GM18873 (cell line): ENCODE measurements at regions not wholly inside any gene's neighbourhood (a gene's known extent, or its start where the extent isn't known, plus 50 kb on each side); places are given as distances from the start of the nearest gene placed in this dataset.
"Not testable (repeated sequence)": the region's sequence is repeated elsewhere in the genome, so short reads cannot be mapped to it uniquely, and the experiment has no call there.

Source experiments
- ATAC-seq: cut with Tn5 transposase; IDR thresholded peaks from one replicate; pipeline ENCODE4 v1.9.1; 2021; ENCODE audit warnings: mild to moderate bottlenecking, moderate library complexity, moderate number of reproducible peaks; ENCODE audit not compliant: unreplicated experiment, low FRiP score

- ATAC-seq = no peak
Observed at GRCh38 chr7:16098585-16099179, 322.7 kb downstream of the CRPPA start.

GRCh38 chr7:16098058-16098457 is 323.3 kb downstream of the CRPPA start:
- no peak for ATAC-seq

GRCh38 chr7:16095171-16095950 is 326.0 kb downstream of the CRPPA start:
- ATAC-seq = no peak

- ATAC-seq = no peak
Observed at GRCh38 chr7:16094651-16095050, 326.7 kb downstream of the CRPPA start.

- ATAC-seq = no peak
Observed at GRCh38 chr7:16092711-16093110, 328.6 kb downstream of the CRPPA start.

- ATAC-seq = no peak
Observed at GRCh38 chr7:16091701-16092310, 329.5 kb downstream of the CRPPA start.

GRCh38 chr7:16089801-16090200 is 331.5 kb downstream of the CRPPA start:
- ATAC-seq = no peak

- ATAC-seq = no peak
Observed at GRCh38 chr7:16089191-16089590, 332.1 kb downstream of the CRPPA start.

GRCh38 chr7:16086743-16087142 is 334.6 kb downstream of the CRPPA start:
- no peak for ATAC-seq

- not testable (repeated sequence) for ATAC-seq
Observed at GRCh38 chr7:16085780-16086179, 335.6 kb downstream of the CRPPA start.

- ATAC-seq = no peak
Observed at GRCh38 chr7:16084875-16085274, 336.5 kb downstream of the CRPPA start.

GRCh38 chr7:16084370-16084769 is 337.0 kb downstream of the CRPPA start:
- no peak for ATAC-seq

- no peak for ATAC-seq
Observed at GRCh38 chr7:16083931-16084330, 337.4 kb downstream of the CRPPA start.

- ATAC-seq = no peak
Observed at GRCh38 chr7:16080131-16080530, 341.2 kb downstream of the CRPPA start.

- ATAC-seq = no peak
Observed at GRCh38 chr7:16079723-16080122, 341.6 kb downstream of the CRPPA start.

GRCh38 chr7:16078076-16078952 is 343.0 kb downstream of the CRPPA start:
- ATAC-seq = peak; percentile 61

- ATAC-seq = peak; percentile 76
Observed at GRCh38 chr7:16071246-16071857, 350.0 kb downstream of the CRPPA start.

- no peak for ATAC-seq
Observed at GRCh38 chr7:16070806-16071205, 350.5 kb downstream of the CRPPA start.

GRCh38 chr7:16069998-16070397 is 351.3 kb downstream of the CRPPA start:
- ATAC-seq = no peak

GRCh38 chr7:16068183-16068582 is 353.2 kb downstream of the CRPPA start:
- no peak for ATAC-seq
